Smooth muscle cell (in vitro differentiated cells): ENCODE measurements at regions not wholly inside any gene's neighbourhood (a gene's known extent, or its start where the extent isn't known, plus 50 kb on each side); places are given as distances from the start of the nearest gene placed in this dataset.
"Not testable (repeated sequence)": the region's sequence is repeated elsewhere in the genome, so short reads cannot be mapped to it uniquely, and the experiment has no call there.

Source experiments
- DNase-seq: peaks from one replicate; lab custom pipeline; 2025; ENCODE audit not compliant: unreplicated experiment; lab: John Stamatoyannopoulos, UW
- H2AFZ ChIP-seq: fragments of 200-600 bp; sonication (generic); 2 replicates; pipeline ENCODE4 v1.6.0; 2016; ENCODE audit warnings: antibody characterized with exemption, low read depth, mild to moderate bottlenecking
- H3F3A ChIP-seq: fragments of 200-600 bp; sonication (generic); 2 replicates; pipeline ENCODE4 v1.6.0; 2017; ENCODE audit warnings: antibody characterized with exemption, low read depth
- H3K27ac ChIP-seq: fragments of 200-600 bp; sonication (generic); 2 replicates; pipeline ENCODE4 v1.5.1; 2016; ENCODE audit warnings: low read depth, mild to moderate bottlenecking
- H3K27me3 ChIP-seq: fragments of 200-600 bp; sonication (generic); 2 replicates; pipeline ENCODE4 v1.6.1; 2016; ENCODE audit warnings: low read depth, mild to moderate bottlenecking
- H3K36me3 ChIP-seq: fragments of 200-600 bp; sonication (generic); 2 replicates; pipeline ENCODE4 v1.5.1; 2016; ENCODE audit warnings: low read depth
- H3K4me1 ChIP-seq: fragments of 200-600 bp; sonication (generic); 2 replicates; pipeline ENCODE4 v1.5.1; 2016; ENCODE audit warnings: low read depth
- H3K4me2 ChIP-seq: fragments of 200-600 bp; sonication (generic); 2 replicates; pipeline ENCODE4 v1.6.0; 2016; ENCODE audit warnings: mild to moderate bottlenecking
- H3K4me3 ChIP-seq: fragments of 200-600 bp; sonication (generic); 2 replicates; pipeline ENCODE4 v1.5.1; 2016; ENCODE audit warnings: mild to moderate bottlenecking
- H3K79me2 ChIP-seq: fragments of 200-600 bp; sonication (generic); 2 replicates; pipeline ENCODE4 v1.6.0; 2016; ENCODE audit warnings: low read depth, mild to moderate bottlenecking
- H3K9ac ChIP-seq: fragments of 200-600 bp; sonication (generic); 2 replicates; pipeline ENCODE4 v1.6.0; 2016; ENCODE audit warnings: low read depth
- H3K9me3 ChIP-seq: fragments of 200-600 bp; sonication (generic); replicated peaks from 2 replicates; pipeline ENCODE4 v1.5.1; 2016; ENCODE audit warnings: low read depth
- H4K20me1 ChIP-seq: fragments of 200-600 bp; sonication (generic); 2 replicates; pipeline ENCODE4 v1.6.0; 2016; ENCODE audit warnings: low read depth
- WGBS: methylation state at CpG from one replicate; pipeline ENCODE4 v1.1.7; 2016; ENCODE audit warnings: low lambda C conversion rate; 5-methylcytosine and 5-hydroxymethylcytosine counted together
- TF ChIP-seq, protein P1 (sequence below): fragments of 200-600 bp; sonication (generic); IDR thresholded peaks from 2 replicates; pipeline ENCODE4 v1.5.1; 2017; ENCODE audit warnings: borderline replicate concordance, mild to moderate bottlenecking, antibody characterized with exemption; ENCODE audit not compliant: insufficient read depth, poor library complexity, severe bottlenecking

DNA sequence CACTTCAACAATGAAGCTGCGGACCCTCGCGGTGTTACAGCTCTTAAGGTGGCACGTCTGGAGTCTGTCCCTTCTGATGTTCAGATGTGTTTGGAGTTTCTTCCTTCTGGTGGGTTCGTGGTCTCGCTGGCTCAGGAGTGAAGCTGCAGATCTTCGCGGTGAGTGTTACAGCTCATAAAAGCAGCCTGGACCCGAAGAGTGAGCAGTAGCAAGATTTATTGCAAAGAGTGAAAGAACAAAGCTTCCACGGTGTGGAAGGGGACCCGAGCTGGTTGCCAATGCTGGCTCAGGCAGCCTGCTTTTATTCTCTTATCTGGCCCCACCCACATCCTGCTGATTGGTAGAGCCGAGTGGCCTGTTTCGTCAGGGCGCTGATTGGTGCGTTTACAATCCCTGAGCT, 75.9 kb upstream of the AMN1 start:
- H3K4me1 ChIP-seq, H4K20me1 ChIP-seq, H3K4me2 ChIP-seq, DNase-seq, H3K79me2 ChIP-seq, H3K27me3 ChIP-seq, H3K4me3 ChIP-seq, H3K9me3 ChIP-seq, H3K36me3 ChIP-seq, H3K27ac ChIP-seq, H2AFZ ChIP-seq, H3F3A ChIP-seq, H3K9ac ChIP-seq: not testable (repeated sequence)
- 49% methylated on average over 10 of the region's 15 CpGs for WGBS

DNA sequence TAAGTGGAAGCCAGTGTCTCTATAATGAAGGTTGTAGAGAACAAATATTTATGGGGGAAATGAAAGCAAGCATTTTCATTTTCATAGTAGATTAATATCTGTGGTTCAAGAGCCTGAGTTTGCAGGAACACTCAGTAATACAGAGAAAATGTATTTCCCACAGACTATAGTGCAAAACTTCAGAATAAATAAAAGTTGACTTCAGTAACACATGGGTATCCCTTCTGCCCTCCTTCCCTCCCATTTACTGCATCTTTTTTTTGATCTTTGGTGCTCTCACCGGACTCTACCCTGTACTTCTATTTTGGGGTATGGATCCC, 75.3 kb upstream of the AMN1 start:
- Histone ChIP-seq H3K27ac (no peak overlapping the region), H3K4me2 (no peak overlapping the region), H3K27me3 (no peaks in the 10 kb centered on the region), H3K9ac (no peak overlapping the region), H3F3A (no peaks in the 10 kb centered on the region), H3K36me3 (no peaks in the 10 kb centered on the region), H4K20me1 (no peaks in the 10 kb centered on the region), H3K4me3 (no peak overlapping the region), H2AFZ (no peak overlapping the region), H3K4me1 (no peaks in the 10 kb centered on the region), H3K79me2 (no peaks in the 10 kb centered on the region), H3K9me3 (no peaks in the 10 kb centered on the region)
- TF ChIP-seq, protein P1, sequence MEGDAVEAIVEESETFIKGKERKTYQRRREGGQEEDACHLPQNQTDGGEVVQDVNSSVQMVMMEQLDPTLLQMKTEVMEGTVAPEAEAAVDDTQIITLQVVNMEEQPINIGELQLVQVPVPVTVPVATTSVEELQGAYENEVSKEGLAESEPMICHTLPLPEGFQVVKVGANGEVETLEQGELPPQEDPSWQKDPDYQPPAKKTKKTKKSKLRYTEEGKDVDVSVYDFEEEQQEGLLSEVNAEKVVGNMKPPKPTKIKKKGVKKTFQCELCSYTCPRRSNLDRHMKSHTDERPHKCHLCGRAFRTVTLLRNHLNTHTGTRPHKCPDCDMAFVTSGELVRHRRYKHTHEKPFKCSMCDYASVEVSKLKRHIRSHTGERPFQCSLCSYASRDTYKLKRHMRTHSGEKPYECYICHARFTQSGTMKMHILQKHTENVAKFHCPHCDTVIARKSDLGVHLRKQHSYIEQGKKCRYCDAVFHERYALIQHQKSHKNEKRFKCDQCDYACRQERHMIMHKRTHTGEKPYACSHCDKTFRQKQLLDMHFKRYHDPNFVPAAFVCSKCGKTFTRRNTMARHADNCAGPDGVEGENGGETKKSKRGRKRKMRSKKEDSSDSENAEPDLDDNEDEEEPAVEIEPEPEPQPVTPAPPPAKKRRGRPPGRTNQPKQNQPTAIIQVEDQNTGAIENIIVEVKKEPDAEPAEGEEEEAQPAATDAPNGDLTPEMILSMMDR: no peak
- WGBS: 94% methylated on average over 1 of the region's 1 CpG
- DNase-seq: no peak

DNA sequence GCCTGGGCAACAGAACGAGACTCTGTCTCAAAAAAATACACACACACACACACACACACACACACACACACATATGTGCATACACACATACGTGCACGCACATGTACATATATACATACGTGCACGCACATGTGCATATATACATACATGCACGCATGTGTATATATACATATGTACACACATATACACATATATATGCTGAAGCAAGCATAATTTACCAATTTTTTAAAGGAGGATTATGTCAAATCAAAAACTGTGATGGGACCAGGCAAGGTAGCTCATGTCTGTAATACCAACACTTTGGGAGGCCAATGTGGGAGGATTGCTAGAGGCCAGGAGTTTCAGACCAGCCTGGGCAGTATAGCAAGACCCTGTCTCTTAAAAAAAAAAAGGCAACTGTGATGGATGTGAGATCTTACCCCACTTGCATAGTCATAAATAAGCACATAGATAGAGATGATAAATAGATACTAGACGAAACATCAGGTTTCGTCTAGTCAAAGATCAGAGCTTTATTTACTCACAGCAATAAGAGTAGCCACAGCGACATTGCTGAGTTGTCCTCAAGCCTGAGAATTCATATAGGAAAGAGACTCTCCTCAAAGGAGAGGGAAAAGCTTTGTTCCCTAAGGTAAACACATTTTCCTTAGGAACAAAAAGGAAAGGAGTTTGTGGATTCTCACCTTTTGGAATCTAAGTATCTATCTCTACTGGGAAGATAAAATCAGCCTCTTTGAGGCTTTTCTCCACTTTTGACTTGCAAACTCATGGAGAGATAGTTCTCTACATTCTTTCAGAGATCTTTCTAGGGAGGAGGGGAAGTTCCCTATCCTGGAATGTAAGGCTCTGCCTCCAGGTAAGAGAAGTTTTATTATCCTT, 74.7 kb upstream of the AMN1 start:
- Histone ChIP-seq H3K9ac (no peak overlapping the region), H3K4me2 (no peak overlapping the region), H3K36me3 (no peaks in the 10 kb centered on the region), H3K9me3 (no peaks in the 10 kb centered on the region), H3F3A (no peaks in the 10 kb centered on the region), H3K4me3 (no peak overlapping the region), H3K4me1 (no peaks in the 10 kb centered on the region), H2AFZ (no peak overlapping the region), H3K27me3 (no peaks in the 10 kb centered on the region), H3K27ac (no peak overlapping the region), H3K79me2 (no peaks in the 10 kb centered on the region), H4K20me1 (no peaks in the 10 kb centered on the region)
- no peak for DNase-seq
- WGBS: 93% methylated on average over 9 of the region's 9 CpGs
- TF ChIP-seq, protein P1: no peak

- Histone ChIP-seq H3K36me3 (no peaks in the 10 kb centered on the region), H3K9me3 (no peaks in the 10 kb centered on the region), H3K9ac (no peak overlapping the region), H4K20me1 (no peaks in the 10 kb centered on the region), H3K4me2 (no peak overlapping the region), H2AFZ (no peak overlapping the region), H3K4me3 (no peak overlapping the region), H3K27me3 (no peaks in the 10 kb centered on the region), H3K27ac (no peak overlapping the region), H3K79me2 (no peaks in the 10 kb centered on the region), H3K4me1 (no peaks in the 10 kb centered on the region), H3F3A (no peaks in the 10 kb centered on the region)
- WGBS: 95% methylated on average over 4 of the region's 4 CpGs
- DNase-seq: no peak
- TF ChIP-seq, protein P1: no peak
Measured at GRCh38 chr12:31801872-31802271, 73.1 kb upstream of the AMN1 start.
